GM12878 (cell line): ENCODE measurements at regions not wholly inside any gene's neighbourhood (a gene's known extent, or its start where the extent isn't known, plus 50 kb on each side); places are given as distances from the start of the nearest gene placed in this dataset.

ENCODE experiments used
- ATF2 ChIP-seq: IDR thresholded peaks from 2 replicates; pipeline ENCODE4 v1.6.1; 2012; ENCODE audit warnings: low read length, inconsistent platforms
- CREB1 ChIP-seq: IDR thresholded peaks from 2 replicates; pipeline ENCODE4 v1.6.1; 2012; ENCODE audit warnings: low read depth, mild to moderate bottlenecking, inconsistent platforms
- CTCF ChIP-seq, 3 experiments: IDR thresholded peaks in 2 of 3; conservative IDR thresholded peaks in 1 of 3; 2 replicates each; pipeline ENCODE4 v1.5.1; 2011; ENCODE audit warnings: low read depth in 3 of 3, low read length in 3 of 3, mild to moderate bottlenecking in 3 of 3, control low read depth in 2 of 3, moderate library complexity in 2 of 3, inconsistent platforms in 1 of 3, mixed read lengths in 1 of 3; ENCODE audit not compliant: control insufficient read depth in 2 of 3, insufficient read depth in 1 of 3; ENCODE audit errors: extremely low read depth in 1 of 3
- ETV6 ChIP-seq, 2 experiments: fragments of 450-650 bp in 1 of 2; IDR thresholded peaks in 1 of 2; conservative IDR thresholded peaks in 1 of 2; 2 replicates each; pipeline ENCODE4 v1.6.1; 2014; ENCODE audit warnings: antibody characterized with exemption in 1 of 2, borderline replicate concordance in 1 of 2, low read depth in 1 of 2, mild to moderate bottlenecking in 1 of 2, moderate library complexity in 1 of 2
- HDGF ChIP-seq: fragments of 450-650 bp; IDR thresholded peaks from 2 replicates; pipeline ENCODE4 v1.6.1; 2016; ENCODE audit warnings: antibody characterized with exemption
- LARP7 ChIP-seq: fragments of 450-650 bp; IDR thresholded peaks from 2 replicates; pipeline ENCODE4 v1.6.1; 2017; ENCODE audit warnings: mild to moderate bottlenecking
- MTA2 ChIP-seq: fragments of 450-650 bp; IDR thresholded peaks from 2 replicates; pipeline ENCODE4 v1.6.1; 2016; ENCODE audit warnings: low read depth, mild to moderate bottlenecking, moderate library complexity
- MXI1 ChIP-seq: fragments of 150-350 bp; IDR thresholded peaks from 2 replicates; pipeline ENCODE4 v1.6.1; 2011; ENCODE audit warnings: low read depth, mild to moderate bottlenecking, inconsistent platforms, low read length, improper control_type of control experiment
- STAT3 ChIP-seq: IDR thresholded peaks from 2 replicates; pipeline ENCODE4 v1.6.1; 2011; ENCODE audit warnings: low read depth, low read length, improper control_type of control experiment
- SUPT20H ChIP-seq: IDR thresholded peaks from 2 replicates; pipeline ENCODE4 v1.6.1; 2011; ENCODE audit warnings: low read depth, mild to moderate bottlenecking, low read length, moderate library complexity, borderline replicate concordance; ENCODE audit not compliant: control insufficient read depth
- TAF1 ChIP-seq: IDR thresholded peaks from 2 replicates; pipeline ENCODE4 v1.6.1; 2011; ENCODE audit warnings: mild to moderate bottlenecking, low read depth, low read length, borderline replicate concordance
- TF ChIP-seq, protein P1 (sequence below): IDR thresholded peaks from 2 replicates; pipeline ENCODE4 v1.6.1; 2012; ENCODE audit warnings: low read depth, low read length, improper control_type of control experiment
- TF ChIP-seq, protein P2 (sequence below): fragments of 450-650 bp; IDR thresholded peaks from 2 replicates; pipeline ENCODE4 v1.6.1; 2016; ENCODE audit warnings: mild to moderate bottlenecking

DNA sequence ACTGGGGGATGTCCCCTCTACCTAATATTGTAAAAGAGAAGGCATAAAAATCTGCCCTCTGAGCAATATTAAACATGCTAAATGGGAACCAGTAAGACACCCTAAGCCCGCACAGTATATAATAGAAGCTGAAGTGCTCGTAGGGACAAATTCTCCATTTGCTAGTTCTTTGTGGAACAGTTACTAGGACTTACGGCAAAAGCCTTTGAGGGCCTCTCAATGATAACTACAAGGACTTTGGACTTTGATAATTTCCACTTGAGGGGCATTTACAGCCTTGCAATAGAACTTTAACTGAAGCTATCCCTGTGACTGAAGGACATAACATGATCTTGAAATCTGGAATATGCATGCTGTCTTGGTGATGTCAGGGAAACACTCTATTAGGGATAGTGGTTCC lies 111.5 kb upstream of the IFNG-AS1 start (continued):
- TF ChIP-seq TAF1 (no peak), CTCF (IDR thresholded peaks at IDR 0.05 in 2 of 3, conservative IDR thresholded peaks at IDR 0.05 in 1 of 3; ENCODE audit: control insufficient read depth in 2 of 3, extremely low read depth in 1 of 3, insufficient read depth in 1 of 3, low read depth in 3 of 3, low read length in 3 of 3) (no peak), MTA2 (no peak), ETV6 (conservative IDR thresholded peaks at IDR 0.05 in 1 of 2, IDR thresholded peaks at IDR 0.05 in 1 of 2; ENCODE audit: borderline replicate concordance in 1 of 2, low read depth in 1 of 2) (no peak), SUPT20H (no peak), HDGF (no peak), ATF2 (no peak), CREB1 (no peak), MXI1 (no peak), STAT3 (no peak), LARP7 (no peak)
- TF ChIP-seq, protein P1, sequence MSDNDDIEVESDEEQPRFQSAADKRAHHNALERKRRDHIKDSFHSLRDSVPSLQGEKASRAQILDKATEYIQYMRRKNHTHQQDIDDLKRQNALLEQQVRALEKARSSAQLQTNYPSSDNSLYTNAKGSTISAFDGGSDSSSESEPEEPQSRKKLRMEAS: no peak
- TF ChIP-seq, protein P2, sequence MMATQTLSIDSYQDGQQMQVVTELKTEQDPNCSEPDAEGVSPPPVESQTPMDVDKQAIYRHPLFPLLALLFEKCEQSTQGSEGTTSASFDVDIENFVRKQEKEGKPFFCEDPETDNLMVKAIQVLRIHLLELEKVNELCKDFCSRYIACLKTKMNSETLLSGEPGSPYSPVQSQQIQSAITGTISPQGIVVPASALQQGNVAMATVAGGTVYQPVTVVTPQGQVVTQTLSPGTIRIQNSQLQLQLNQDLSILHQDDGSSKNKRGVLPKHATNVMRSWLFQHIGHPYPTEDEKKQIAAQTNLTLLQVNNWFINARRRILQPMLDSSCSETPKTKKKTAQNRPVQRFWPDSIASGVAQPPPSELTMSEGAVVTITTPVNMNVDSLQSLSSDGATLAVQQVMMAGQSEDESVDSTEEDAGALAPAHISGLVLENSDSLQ: no peak
